ENCODE measurements at regions not wholly inside any gene's neighbourhood (a gene's known extent, or its start where the extent isn't known, plus 50 kb on each side); places are given as distances from the start of the nearest gene placed in this dataset.
"Not testable (repeated sequence)": the region's sequence is repeated elsewhere in the genome, so short reads cannot be mapped to it uniquely, and the experiment has no call there.

- DNase-seq (ENCODE audit: low spot score): no peak
Observed at GRCh38 chr7:356691-357462, 66.9 kb downstream of the FOXL3 start.

GRCh38 chr7:357531-358209, 67.7 kb downstream of the FOXL3 start:
- no peak for DNase-seq (ENCODE audit: low spot score)

- DNase-seq (ENCODE audit: low spot score): no peak
Observed at GRCh38 chr7:358352-358751, 68.4 kb downstream of the FOXL3 start.

GRCh38 chr7:359226-359765, 69.3 kb downstream of the FOXL3 start:
- no peak for DNase-seq (ENCODE audit: low spot score)

GRCh38 chr7:359766-360361, 69.9 kb downstream of the FOXL3 start:
- no peak for DNase-seq (ENCODE audit: low spot score)

- no peak for DNase-seq (ENCODE audit: low spot score)
Observed at GRCh38 chr7:360454-361100, 70.6 kb downstream of the FOXL3 start.

GRCh38 chr7:361182-361581, 71.2 kb downstream of the FOXL3 start:
- DNase-seq (ENCODE audit: low spot score): not testable (repeated sequence)

- no peak for DNase-seq (ENCODE audit: low spot score)
Observed at GRCh38 chr7:361680-362401, 71.9 kb downstream of the FOXL3 start.

DNA sequence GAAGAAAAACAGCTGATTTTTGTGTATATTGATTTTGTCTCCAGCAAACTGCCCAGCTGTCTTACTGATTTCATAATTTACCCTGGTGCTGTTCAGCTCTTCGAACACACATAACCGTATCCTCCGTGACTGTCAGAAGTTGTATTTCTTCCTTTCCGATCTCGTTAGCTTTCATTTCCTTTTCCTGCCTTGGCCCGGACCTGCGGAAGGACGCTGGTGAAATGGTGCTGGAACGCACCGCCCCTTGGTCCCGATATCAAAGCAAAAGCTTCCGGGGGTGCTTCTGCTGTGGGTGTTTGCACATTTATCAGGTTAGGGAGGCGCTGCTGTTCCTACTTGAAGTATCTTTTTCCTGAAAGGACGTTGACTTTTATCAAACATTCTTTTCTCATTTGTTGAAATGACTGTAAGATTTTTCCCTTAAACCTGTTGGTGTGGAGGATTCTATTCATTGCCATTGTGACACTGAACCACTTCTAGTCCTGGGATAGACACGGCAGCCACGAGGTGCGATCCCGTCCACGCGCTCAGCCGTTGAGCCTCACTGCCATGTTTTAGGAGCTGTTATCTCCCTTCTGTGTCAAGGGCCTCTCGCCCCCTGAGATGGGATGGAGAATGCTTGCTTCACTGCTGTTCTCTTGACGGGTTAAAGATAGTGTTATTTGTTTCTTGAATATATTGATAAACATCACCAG, 72.6 kb downstream of the FOXL3 start:
- DNase-seq (ENCODE audit: low spot score): no peak

- no peak for DNase-seq (ENCODE audit: low spot score)
Observed at GRCh38 chr7:363626-364025, 73.7 kb downstream of the FOXL3 start.

DNA sequence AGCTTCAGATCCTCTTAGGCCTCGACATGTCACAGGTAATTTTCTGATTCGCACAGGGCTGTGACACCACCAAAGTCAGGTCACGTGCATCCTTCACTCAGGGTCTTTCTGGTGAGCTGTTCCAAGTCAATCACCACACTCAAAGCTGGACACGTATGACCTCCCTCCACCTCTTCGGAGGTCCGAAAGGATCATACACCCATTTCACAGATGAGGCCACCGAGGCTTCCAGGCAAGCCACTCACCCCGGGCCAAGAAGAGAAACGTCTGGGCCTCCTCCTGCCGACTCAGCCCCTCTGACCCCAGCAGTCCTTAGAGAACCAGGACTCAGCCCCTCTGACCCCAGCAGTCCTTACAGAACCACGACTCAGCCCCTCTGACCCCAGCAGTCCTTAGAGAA, 74.6 kb downstream of the FOXL3 start:
- no peak for DNase-seq (ENCODE audit: low spot score)

DNA sequence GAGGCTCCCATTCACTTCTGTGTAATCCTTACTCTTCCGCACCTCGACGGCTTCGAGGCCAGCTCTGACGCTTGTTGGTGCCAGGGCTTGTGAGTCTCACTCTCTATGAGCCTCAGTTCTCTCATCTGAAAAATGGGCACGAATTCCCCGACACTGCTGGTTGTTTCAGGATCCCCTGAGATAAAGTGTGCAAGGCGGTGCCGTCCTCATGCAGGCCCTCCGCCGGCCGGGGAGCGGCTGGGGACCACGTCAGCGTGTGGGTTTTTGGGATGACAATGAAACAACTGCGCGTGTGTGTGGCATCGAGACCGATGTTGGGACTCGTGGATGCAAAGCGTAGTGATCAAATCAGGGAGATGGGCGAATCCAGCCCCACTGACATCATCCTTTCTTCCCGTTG, 75.6 kb downstream of the FOXL3 start:
- DNase-seq (ENCODE audit: low spot score): no peak

DNA sequence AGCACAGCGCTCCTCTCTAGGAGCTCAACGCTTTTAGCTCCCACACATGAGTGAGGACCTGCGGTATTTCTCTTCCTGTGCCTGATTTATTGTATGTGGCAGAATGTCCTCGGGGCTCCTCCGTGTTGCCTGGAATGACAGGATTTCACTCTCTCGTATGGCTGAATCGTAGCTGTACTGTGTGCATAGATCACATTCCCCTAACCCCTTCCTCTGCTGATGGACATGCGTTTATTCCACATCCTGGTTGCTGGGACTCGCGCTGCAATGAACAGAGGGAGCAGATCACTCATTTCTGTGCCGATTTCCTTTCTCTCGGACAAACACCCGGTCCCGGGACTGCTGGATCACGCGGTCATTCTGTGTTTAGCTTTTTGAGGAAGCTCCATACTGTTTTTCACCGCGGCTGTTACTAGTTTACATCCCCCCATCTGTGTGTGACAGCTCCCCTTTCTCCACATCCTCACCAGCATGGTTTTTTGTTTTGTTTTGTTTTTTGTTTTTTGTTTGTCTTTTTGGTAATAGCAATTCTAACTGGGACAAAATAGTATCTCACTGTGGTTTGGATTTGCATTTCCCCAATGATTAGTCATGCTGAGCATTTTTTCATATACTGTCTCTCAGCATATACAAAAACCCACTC, 76.3 kb downstream of the FOXL3 start:
- DNase-seq (ENCODE audit: low spot score): no peak

- DNase-seq (ENCODE audit: low spot score): no peak
Observed at GRCh38 chr7:367351-367901, 77.5 kb downstream of the FOXL3 start.

DNA sequence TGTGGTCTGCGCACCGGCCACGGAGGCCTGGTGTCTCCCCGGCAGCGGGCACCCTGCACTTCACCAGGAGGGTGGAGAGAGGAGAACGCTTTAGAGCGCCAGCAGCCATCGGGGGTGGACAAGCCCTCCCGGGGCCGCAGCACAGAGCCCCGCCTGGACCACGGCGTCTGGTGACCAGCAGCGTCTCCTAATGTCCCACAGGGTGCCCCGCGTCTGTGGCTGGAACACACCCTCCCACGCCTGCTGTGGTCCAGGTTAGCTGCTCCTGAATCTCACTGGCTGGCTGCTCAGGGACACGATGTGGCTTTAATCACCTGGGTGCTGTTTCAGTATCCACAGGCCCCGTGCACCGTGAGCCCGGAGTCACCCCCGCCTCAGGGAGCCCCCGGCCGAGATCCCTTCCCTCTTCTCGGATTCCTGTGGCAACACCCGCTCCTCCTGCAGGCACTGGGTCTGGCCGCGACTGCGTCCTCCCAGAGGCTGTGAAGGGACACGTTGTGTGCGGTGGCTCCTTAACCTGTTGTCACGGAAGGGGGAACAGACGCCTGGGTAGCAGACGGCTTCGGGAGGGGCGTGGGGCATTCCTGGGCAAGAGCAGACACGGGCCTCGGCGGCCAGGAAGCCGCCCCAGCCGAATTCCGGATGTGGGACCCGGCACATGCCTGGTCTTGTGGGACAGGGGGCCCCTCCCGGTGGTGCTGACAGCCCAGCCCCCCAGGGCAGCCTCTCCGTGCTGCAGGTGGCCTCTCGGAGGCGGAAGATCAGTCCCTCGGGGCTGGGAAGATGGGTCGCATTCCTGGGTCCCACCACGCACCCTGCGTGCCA, 78.9 kb downstream of the FOXL3 start:
- no peak for DNase-seq (ENCODE audit: low spot score)

GRCh38 chr7:369476-370258, 79.7 kb downstream of the FOXL3 start:
- DNase-seq (ENCODE audit: low spot score): peak; percentile 81

- no peak for DNase-seq (ENCODE audit: low spot score)
Observed at GRCh38 chr7:370259-370625, 80.3 kb downstream of the FOXL3 start.

- no peak for DNase-seq (ENCODE audit: low spot score)
Observed at GRCh38 chr7:370775-371118, 80.8 kb downstream of the FOXL3 start.

Data from iPS-NIHi11 (cell line).